RKO (cell line): ENCODE measurements at regions not wholly inside any gene's neighbourhood (a gene's known extent, or its start where the extent isn't known, plus 50 kb on each side); places are given as distances from the start of the nearest gene placed in this dataset.

Source experiments
- DNase-seq: peaks from one replicate; pipeline ENCODE4 v3.0.0-alpha.2; 2016; ENCODE audit warnings: low spot score

- DNase-seq = no peak
Measured at GRCh38 chr1:229972600-229973296, 94.3 kb upstream of the GALNT2 start.

DNA sequence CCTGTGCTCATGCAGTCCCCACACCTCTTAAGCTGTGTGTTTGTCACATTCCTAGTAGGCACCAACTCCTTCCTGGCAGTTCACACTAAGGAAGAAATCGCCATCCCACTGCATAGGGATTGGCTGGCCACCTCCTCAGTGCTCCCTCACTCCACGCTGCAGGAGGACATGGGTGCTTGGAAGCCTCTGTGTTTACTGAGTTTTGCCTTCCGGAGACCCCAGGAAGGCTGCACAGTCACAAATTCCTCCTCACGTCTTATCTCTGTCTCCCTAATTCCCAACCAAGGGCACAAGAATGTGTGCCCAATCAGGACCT is 93.8 kb upstream of the GALNT2 start:
- no peak for DNase-seq

DNA sequence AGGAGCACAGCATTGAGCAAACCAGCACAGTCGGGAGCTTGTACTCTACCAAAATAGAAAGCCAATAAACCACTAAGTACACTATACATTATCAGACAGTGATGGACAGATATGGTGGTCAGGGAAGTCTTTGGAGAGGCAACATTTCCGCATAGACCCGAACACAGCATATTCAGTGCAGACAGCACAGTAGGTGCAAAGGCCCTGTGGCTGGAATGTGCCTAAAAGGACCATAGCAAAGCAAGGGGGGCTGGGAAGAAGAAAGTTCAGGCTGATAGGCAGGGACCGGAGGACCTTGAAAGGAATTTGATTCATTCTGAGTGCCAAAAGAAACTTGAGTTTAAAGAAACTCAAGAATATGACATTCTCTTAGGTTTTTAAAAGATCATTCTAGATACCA is 92.0 kb upstream of the GALNT2 start:
- no peak for DNase-seq

DNA sequence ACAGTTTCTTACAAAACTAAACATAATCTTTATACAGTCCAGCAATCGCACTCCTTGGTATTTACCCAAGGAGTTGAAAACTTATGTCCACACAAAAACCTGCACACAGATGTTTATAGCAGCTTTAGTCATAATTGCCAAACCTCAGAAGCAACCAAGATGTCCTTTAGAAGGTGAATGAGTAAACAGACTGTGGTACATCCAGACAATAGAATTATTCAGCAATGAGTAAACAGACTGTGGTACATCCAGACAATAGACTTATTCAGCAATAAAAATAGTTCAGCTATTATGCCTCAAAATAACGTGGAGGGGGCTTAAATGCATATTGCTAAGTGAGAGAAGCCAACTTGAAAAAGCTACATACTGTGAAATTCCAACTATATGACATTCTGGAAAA is 87.0 kb upstream of the GALNT2 start:
- peak; percentile 10 for DNase-seq

- no peak for DNase-seq
Measured at GRCh38 chr1:229981736-229982135, 85.3 kb upstream of the GALNT2 start.

- DNase-seq = no peak
Measured at GRCh38 chr1:229984310-229984991, 82.6 kb upstream of the GALNT2 start.

DNA sequence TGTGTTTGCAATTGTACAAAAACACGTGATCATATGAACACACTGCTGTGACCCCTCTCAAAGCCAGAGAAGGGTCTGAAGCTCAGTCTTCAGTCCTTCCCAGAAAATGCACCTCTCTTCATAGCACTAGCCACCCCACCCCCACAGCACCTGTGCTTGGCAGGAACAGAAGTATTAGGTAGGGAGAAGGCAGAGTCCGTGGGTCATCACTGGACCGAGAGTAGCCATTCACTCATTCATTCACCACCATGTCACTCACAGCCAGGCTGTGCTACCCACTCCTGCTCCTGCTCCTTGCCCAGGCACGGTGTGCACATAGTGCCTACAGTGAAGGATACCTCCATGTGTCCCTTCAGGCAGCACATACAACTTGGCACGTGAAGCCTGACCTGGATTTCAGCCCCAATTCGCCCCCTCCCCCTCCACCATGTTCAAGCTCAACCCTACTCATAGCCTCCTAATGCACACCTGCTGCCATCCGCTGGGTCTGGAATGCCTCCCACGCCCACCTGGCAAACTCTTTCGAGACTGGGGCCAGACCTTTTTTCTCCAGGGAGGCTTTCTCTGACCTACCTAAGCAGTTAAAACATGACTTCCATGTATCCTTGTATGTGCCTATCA is 81.9 kb upstream of the GALNT2 start:
- no peak for DNase-seq

DNA sequence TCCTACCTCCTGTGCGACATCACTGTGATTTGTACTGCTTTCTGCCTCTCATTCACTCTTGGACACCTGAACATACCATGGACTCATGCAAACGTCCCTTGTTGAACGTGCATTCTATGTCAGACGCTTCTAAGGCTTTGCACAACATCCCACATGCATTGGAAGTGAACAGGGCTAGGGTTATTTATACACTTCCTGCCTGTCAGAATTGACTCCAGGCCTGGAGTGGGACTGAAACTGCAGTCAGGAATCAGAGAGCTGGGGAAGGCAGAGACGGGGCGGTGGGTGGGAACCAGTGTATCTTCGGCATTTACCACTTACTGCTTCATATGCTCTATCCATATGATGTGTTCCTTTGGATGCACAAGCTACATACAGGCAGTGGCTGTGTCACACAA is 81.4 kb upstream of the GALNT2 start:
- DNase-seq = no peak

GRCh38 chr1:229986737-229987337 is 80.2 kb upstream of the GALNT2 start:
- DNase-seq = no peak

DNA sequence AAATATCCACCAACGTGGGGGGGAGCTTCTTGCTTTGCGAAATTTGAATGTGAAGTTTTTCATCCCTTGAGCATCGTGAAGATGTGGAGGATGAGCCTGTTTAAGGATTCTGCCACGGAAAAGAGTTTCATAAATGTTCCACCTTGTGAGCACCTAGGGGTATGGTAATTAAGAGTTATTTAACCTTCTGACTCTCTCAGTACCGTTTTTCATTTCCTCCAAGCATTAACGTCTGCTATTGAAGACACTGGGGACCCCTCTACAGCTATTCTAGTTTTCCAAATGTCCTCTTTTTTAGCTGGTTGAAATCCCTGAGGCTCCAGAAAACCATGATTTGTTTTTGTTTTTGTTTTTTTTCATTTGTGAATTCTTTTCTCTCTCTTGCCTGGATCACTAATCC is 79.1 kb upstream of the GALNT2 start:
- no peak for DNase-seq

GRCh38 chr1:229988534-229988933 is 78.5 kb upstream of the GALNT2 start:
- DNase-seq = no peak

GRCh38 chr1:229989591-229990248 is 77.3 kb upstream of the GALNT2 start:
- no peak for DNase-seq

DNA sequence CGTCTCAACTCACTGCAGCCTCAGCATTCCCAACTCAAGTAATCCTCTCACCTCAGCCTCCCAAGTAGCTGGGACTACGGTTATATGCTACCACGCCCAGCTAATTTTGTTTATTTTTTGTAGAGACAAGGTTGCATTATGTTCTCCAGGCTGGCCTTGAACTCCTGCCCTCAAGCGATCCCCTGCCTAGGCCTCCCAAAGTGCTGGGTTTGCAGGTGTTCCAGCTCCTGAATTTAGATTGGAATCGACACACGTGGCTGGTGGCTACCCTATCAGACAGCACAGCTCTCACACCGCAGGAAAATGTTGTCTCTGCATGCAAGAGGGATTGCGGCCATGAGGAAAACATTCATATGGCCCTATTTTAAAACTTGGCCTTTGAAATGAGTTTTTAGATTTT is 76.7 kb upstream of the GALNT2 start:
- no peak for DNase-seq

- no peak for DNase-seq
Measured at GRCh38 chr1:229991104-229991513, 75.9 kb upstream of the GALNT2 start.

DNA sequence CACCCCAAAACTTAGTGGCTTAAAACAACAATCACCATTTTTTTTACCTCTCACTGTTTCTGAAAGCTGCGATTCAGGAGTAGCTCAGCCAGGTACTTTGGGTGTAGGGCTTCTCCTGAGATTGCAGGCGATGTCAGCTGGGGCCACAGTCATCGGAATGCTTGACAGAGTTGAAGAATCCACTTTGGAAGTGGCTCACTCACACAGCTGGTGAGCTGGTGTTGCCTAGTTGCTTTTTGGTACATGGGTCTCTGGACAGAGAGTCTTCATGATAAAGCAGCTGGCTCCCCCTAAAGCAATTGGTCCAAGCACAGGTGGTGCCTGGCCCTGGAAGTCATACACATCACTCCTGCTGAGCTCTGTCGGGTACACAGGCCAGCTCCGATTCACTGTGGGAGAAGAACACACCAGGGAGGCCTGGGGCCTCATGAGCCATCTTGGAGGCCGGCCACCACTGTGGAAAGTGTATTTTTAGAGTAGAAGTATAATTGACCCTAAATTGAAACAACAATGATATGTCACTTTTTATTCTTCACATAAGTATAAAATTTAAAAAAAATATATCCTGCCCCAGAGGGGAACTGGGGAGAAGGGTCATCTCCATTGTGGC is 75.2 kb upstream of the GALNT2 start:
- DNase-seq = no peak

DNA sequence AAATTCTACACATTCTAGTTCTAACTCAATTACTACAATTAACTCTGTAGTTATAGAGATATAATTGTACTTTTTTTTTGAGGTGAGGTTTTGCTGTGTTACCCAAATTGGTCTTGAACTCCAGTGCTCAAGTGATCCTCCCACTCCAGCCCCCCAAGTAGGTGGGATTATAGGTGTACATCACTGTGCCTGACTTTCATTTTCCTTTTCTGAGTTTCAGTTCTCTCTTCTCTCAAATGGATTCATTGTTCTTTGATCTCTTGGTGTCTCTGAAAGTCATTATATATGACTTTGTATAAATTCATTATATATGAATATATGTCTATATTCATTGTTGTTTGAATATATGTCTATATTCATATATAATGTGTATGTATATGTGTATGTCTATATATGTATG is 74.0 kb upstream of the GALNT2 start:
- DNase-seq = no peak

GRCh38 chr1:229993894-229994293 is 73.1 kb upstream of the GALNT2 start:
- DNase-seq = no peak

- DNase-seq = no peak
Measured at GRCh38 chr1:229999004-229999670, 67.9 kb upstream of the GALNT2 start.

GRCh38 chr1:230000493-230001184 is 66.4 kb upstream of the GALNT2 start:
- no peak for DNase-seq

DNA sequence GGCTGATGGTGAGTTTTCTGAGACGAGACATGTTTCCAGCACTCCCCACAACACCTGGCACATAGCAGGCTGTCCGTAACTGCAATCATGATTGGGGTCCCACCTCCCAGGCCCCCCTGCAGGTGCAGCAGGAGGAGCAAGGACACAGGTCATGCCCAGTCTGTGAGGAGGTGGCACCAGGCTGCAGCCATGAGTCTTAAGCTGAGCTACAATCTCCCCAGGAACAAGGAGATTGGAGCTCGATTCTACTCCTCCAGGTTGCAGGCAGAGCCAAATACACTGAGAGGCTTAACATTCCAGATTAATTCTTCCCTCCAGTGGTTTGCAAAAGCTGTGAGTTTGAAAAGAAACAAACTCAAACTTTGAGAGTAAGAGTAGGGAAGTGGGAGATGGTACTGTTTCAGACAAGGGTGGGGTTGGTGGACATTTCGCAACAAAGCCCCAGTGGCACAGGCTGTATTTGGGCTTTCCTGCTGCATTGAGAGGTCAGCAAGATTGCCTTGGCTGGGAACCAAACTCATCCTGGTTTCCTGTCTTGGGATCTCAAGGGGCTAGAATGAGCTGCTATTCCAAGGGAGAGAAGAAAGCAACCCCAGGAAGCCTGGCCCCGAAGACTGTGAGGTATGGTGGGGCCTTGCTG is 64.8 kb upstream of the GALNT2 start:
- DNase-seq = no peak

DNA sequence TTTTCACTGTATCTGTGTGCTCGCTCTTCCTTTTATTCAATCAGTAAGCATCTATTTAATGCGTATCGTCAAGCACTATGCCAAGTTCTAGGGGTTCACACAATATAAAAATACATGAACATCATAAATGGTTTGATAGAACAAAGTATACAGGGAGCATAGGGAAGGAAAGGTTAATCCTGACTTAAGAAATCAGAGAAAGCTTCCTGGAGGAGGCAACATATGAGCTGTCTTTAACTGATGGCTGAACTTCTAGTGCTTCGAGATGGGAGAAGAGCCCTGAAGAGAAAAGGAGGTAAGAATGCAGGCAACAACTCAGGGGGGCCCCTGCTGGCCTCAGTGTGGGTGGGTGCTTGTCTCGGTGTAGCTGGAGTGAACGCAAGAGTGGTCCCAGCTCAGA is 63.6 kb upstream of the GALNT2 start:
- DNase-seq = no peak
